Muscle of leg (tissue), 3 donors: ENCODE measurements at regions not wholly inside any gene's neighbourhood (a gene's known extent, or its start where the extent isn't known, plus 50 kb on each side); places are given as distances from the start of the nearest gene placed in this dataset.

ENCODE experiments used
- DNase-seq: peaks from one replicate; pipeline ENCODE4 v3.0.0; 2013
- H3K27ac ChIP-seq: one replicate; pipeline ENCODE4 v1.5.1; 2013; ENCODE audit warnings: mild to moderate bottlenecking, low read length, control low read depth
- H3K27me3 ChIP-seq: one replicate; pipeline ENCODE4 v1.6.1; 2013; ENCODE audit warnings: low read length; ENCODE audit not compliant: control insufficient read depth, insufficient read depth
- H3K36me3 ChIP-seq: one replicate; pipeline ENCODE4 v1.6.1; 2013; ENCODE audit warnings: low read length; ENCODE audit not compliant: control insufficient read depth, insufficient read depth
- H3K4me1 ChIP-seq: one replicate; pipeline ENCODE4 v1.6.1; 2013; ENCODE audit warnings: low read length; ENCODE audit not compliant: control insufficient read depth, insufficient read depth
- H3K4me3 ChIP-seq: one replicate; pipeline ENCODE4 v1.5.1; 2013; ENCODE audit warnings: low read length, control low read depth
- H3K9me3 ChIP-seq: replicated peaks from 2 replicates; pipeline ENCODE4 v1.6.1; 2013; ENCODE audit warnings: low read depth, low read length; ENCODE audit not compliant: control insufficient read depth
- WGBS: methylation state at CpG from one replicate; pipeline ENCODE4 v1.1.5; 2013; ENCODE audit warnings: missing lambda C conversion rate; ENCODE audit not compliant: insufficient coverage; 5-methylcytosine and 5-hydroxymethylcytosine counted together

GRCh38 chr18:78898635-78899034 lies 81.0 kb upstream of the SALL3 start:
- no peaks in the 10 kb centered on the region for H3K4me1 ChIP-seq
- H3K27me3 ChIP-seq, result peaks cover 7% of the 10 kb centered on the region
- 93% methylated on average over 14 of the region's 14 CpGs for WGBS
- H3K9me3 ChIP-seq, result no peaks in the 10 kb centered on the region
- H3K4me3 ChIP-seq, result no peak overlapping the region
- no peak for DNase-seq
- H3K36me3 ChIP-seq, result no peaks in the 10 kb centered on the region
- no peak overlapping the region for H3K27ac ChIP-seq

DNA sequence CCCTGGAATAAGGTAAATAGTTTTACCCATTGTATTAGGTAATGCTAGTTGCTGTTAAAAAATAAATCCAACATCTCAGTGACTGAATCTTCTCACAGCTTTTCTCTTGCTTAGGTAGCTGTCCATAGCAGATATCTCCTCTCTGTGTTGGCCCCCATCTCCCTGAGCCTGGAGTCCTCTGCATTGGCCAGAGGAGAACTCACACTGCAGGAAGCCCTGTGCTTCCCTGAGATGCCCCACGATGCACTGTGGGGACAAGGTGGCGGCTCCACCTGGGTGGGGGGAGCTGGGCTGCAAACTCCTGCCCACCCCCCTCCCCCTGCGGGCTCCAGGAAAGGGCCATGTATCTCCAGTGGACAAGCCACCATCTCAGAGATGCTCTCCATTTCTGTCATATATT lies 80.4 kb upstream of the SALL3 start:
- H3K4me1 ChIP-seq, result no peaks in the 10 kb centered on the region
- DNase-seq, result no peak
- H3K27ac ChIP-seq, result no peak overlapping the region
- H3K9me3 ChIP-seq, result no peaks in the 10 kb centered on the region
- peaks cover 9% of the 10 kb centered on the region for H3K27me3 ChIP-seq
- H3K36me3 ChIP-seq, result no peaks in the 10 kb centered on the region
- 100% methylated on average over 2 of the region's 3 CpGs for WGBS
- no peak overlapping the region for H3K4me3 ChIP-seq

- peaks cover 9% of the 10 kb centered on the region for H3K27me3 ChIP-seq
- no peaks in the 10 kb centered on the region for H3K36me3 ChIP-seq
- DNase-seq, result no peak
- H3K9me3 ChIP-seq, result no peaks in the 10 kb centered on the region
- no peak overlapping the region for H3K27ac ChIP-seq
- no peaks in the 10 kb centered on the region for H3K4me1 ChIP-seq
- WGBS, result 81% methylated on average over 13 of the region's 24 CpGs
- no peak overlapping the region for H3K4me3 ChIP-seq
These were observed 78.4 kb upstream of the SALL3 start for GRCh38 chr18:78900938-78901909.

GRCh38 chr18:78901923-78902794 lies 77.5 kb upstream of the SALL3 start:
- no peaks in the 10 kb centered on the region for H3K4me1 ChIP-seq
- 59% methylated on average over 23 of the region's 24 CpGs for WGBS

GRCh38 chr18:78902795-78903435 lies 76.7 kb upstream of the SALL3 start:
- no peak overlapping the region for H3K4me3 ChIP-seq
- no CpG with 5 or more reads among the region's 11 CpGs for WGBS
- H3K4me1 ChIP-seq, result no peaks in the 10 kb centered on the region
- no peak for DNase-seq
- H3K27ac ChIP-seq, result no peak overlapping the region
- H3K9me3 ChIP-seq, result no peaks in the 10 kb centered on the region
- peaks cover 8% of the 10 kb centered on the region for H3K27me3 ChIP-seq
- no peaks in the 10 kb centered on the region for H3K36me3 ChIP-seq

More at GRCh38 chr18:78901923-78902794, 77.5 kb upstream of the SALL3 start:
- no peak overlapping the region for H3K27ac ChIP-seq
- no peak overlapping the region for H3K4me3 ChIP-seq
- H3K9me3 ChIP-seq, result no peaks in the 10 kb centered on the region
- no peaks in the 10 kb centered on the region for H3K36me3 ChIP-seq
- H3K27me3 ChIP-seq, result peaks cover 8% of the 10 kb centered on the region
- no peak for DNase-seq

- Histone ChIP-seq H3K9me3 (no peaks in the 10 kb centered on the region), H3K4me3 (no peak overlapping the region), H3K27me3 (peaks cover 8% of the 10 kb centered on the region), H3K27ac (no peak overlapping the region), H3K4me1 (no peaks in the 10 kb centered on the region), H3K36me3 (no peaks in the 10 kb centered on the region)
- DNase-seq, result no peak
- WGBS, result 90% methylated on average over 6 of the region's 22 CpGs
These were observed 76.0 kb upstream of the SALL3 start for GRCh38 chr18:78903436-78904178.

DNA sequence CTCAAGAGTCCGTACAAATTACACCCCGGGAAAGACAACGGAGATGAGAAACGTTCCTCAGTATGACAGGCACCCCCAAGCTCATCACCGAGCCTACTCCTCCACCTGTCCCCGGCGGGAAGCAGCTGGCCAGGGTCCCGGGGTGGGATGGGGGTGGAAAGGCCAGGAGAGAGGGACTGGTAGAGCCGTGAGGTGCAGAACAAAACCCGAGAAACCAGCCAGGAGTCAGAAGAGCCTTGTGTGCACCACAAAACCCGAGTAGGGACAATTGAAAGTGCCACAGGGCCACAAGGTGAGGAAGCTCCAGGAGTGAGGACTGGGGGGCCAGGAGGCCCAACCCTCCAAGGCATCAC lies 75.5 kb upstream of the SALL3 start:
- Histone ChIP-seq H3K27me3 (peaks cover 8% of the 10 kb centered on the region), H3K27ac (no peak overlapping the region), H3K4me3 (no peak overlapping the region), H3K4me1 (no peaks in the 10 kb centered on the region), H3K9me3 (no peaks in the 10 kb centered on the region), H3K36me3 (no peaks in the 10 kb centered on the region)
- no peak for DNase-seq
- WGBS, result no CpG with 5 or more reads among the region's 11 CpGs

- Histone ChIP-seq H3K36me3 (no peaks in the 10 kb centered on the region), H3K9me3 (no peaks in the 10 kb centered on the region), H3K27ac (no peak overlapping the region), H3K27me3 (peaks cover 8% of the 10 kb centered on the region), H3K4me3 (no peak overlapping the region), H3K4me1 (no peaks in the 10 kb centered on the region)
- 100% methylated on average over 3 of the region's 9 CpGs for WGBS
- no peak for DNase-seq
These were observed 74.3 kb upstream of the SALL3 start for GRCh38 chr18:78905334-78905733.

DNA sequence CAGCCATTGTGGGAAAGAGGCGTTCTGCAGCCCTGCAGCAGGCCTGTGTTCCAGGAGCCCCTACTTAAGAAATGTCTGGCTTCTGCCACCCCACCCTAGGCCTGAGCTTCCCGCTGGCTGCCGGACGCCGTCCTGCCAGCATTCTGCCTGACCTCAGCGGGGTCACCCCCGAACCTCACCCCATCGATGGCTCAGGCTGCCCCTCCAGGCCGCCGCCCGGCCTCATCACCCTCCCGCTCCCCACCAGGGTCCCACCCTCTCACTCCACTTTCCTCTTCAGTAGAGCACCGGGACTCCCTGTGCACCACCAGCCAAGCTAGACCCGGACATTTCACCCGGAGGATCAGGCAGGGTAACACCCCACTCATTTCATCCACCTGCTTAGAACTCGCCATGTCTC lies 73.6 kb upstream of the SALL3 start:
- no peak overlapping the region for H3K4me3 ChIP-seq
- H3K27me3 ChIP-seq, result peaks cover 8% of the 10 kb centered on the region
- no peaks in the 10 kb centered on the region for H3K9me3 ChIP-seq
- no peaks in the 10 kb centered on the region for H3K4me1 ChIP-seq
- no peak overlapping the region for H3K27ac ChIP-seq
- no peaks in the 10 kb centered on the region for H3K36me3 ChIP-seq
- 87% methylated on average over 10 of the region's 16 CpGs for WGBS
- no peak for DNase-seq
